ENCODE measurements at regions not wholly inside any gene's neighbourhood (a gene's known extent, or its start where the extent isn't known, plus 50 kb on each side); places are given as distances from the start of the nearest gene placed in this dataset.

GRCh38 chr14:101683365-101683764 is 78.1 kb upstream of the PPP2R5C start (continued):
- TF ChIP-seq MITF (IDR thresholded peaks at IDR 0.05), result no peak
- TF ChIP-seq CREB5 (CRISPR knock-in tag; IDR thresholded peaks at IDR 0.05), result no peak
- TF ChIP-seq MCM3 (IDR thresholded peaks at IDR 0.05), result no peak
- no peak for TF ChIP-seq MAFK (IDR thresholded peaks at IDR 0.05; ENCODE audit: low read length)
- TF ChIP-seq PHF20 (IDR thresholded peaks at IDR 0.05; ENCODE audit: partially characterized antibody), result peak; percentile 98
- TF ChIP-seq ELF4 (CRISPR knock-in tag; IDR thresholded peaks at IDR 0.05), result peak; percentile 76; the same call in 1 of the 2 replicates
- TF ChIP-seq CCNT2 (IDR thresholded peaks at IDR 0.05; ENCODE audit: borderline replicate concordance, extremely low read depth, insufficient read length, low read depth, low read length), result no peak
- no peak for TF ChIP-seq IRF2 (CRISPR knock-in tag; IDR thresholded peaks at IDR 0.05)
- peak; percentile 58 to 72; a peak in 3 of 4 replicates for TF ChIP-seq TRIM24 (IDR thresholded peaks at IDR 0.05)
- peak; percentile 92 for TF ChIP-seq LARP7 (IDR thresholded peaks at IDR 0.05)
- TF ChIP-seq VEZF1 (CRISPR knock-in tag; IDR thresholded peaks at IDR 0.05), result no peak
- 0 out of 2 replicates have a peak, but pooled peaks have one; percentile 46 for TF ChIP-seq HBP1 (CRISPR knock-in tag; IDR thresholded peaks at IDR 0.05)
- no peak for TF ChIP-seq SMC3 (conservative IDR thresholded peaks at IDR 0.05; ENCODE audit: insufficient read depth, low read depth, low read length)
- TF ChIP-seq MAX (CRISPR knock-in tag; IDR thresholded peaks at IDR 0.05), result 0 out of 2 replicates have a peak, but pooled peaks have one; percentile 18
- no peak for TF ChIP-seq CREB1 (IDR thresholded peaks at IDR 0.05)
- TF ChIP-seq CREB1 (CRISPR knock-in tag; IDR thresholded peaks at IDR 0.05), result no peak
- no peak for TF ChIP-seq KLF13 (tag; IDR thresholded peaks at IDR 0.05; ENCODE audit: borderline replicate concordance, low read depth)
- no peak for TF ChIP-seq SREBF1 (IDR thresholded peaks at IDR 0.05; ENCODE audit: borderline replicate concordance, low read depth, low read length)
- TF ChIP-seq ARHGAP35 (IDR thresholded peaks at IDR 0.05; ENCODE audit: partially characterized antibody), result peak; percentile 87
- TF ChIP-seq SRSF3 (IDR thresholded peaks at IDR 0.05; ENCODE audit: insufficient read depth, low read length), result no peak
- peak; percentile 81; the same call in 1 of the 2 replicates for TF ChIP-seq HLTF (IDR thresholded peaks at IDR 0.05)
- TF ChIP-seq SPI1 (IDR thresholded peaks at IDR 0.05; ENCODE audit: borderline replicate concordance, low read depth, low read length), result no peak
- TF ChIP-seq THRAP3 (IDR thresholded peaks at IDR 0.05; ENCODE audit: borderline replicate concordance), result 0 out of 2 replicates have a peak, but pooled peaks have one; percentile 40

Data from K562 (cell line).